GM18951 (cell line): ENCODE measurements at regions not wholly inside any gene's neighbourhood (a gene's known extent, or its start where the extent isn't known, plus 50 kb on each side); places are given as distances from the start of the nearest gene placed in this dataset.

Source experiments
- POLR2A ChIP-seq: IDR thresholded peaks from 4 replicates; pipeline ENCODE4 v1.6.1; 2011; ENCODE audit warnings: mild to moderate bottlenecking; ENCODE audit not compliant: insufficient read length, insufficient read depth; ENCODE audit errors: extremely low read depth
- in situ Hi-C: fragments of 300-500 bp; cut with MboI; formaldehyde crosslinking; loops from one replicate; pipeline ENCODE4 v1.12.0; 2022; ENCODE audit warnings: low sequenced_read_pairs, mixed read lengths, inconsistent platforms; ENCODE audit not compliant: unreplicated experiment

DNA sequence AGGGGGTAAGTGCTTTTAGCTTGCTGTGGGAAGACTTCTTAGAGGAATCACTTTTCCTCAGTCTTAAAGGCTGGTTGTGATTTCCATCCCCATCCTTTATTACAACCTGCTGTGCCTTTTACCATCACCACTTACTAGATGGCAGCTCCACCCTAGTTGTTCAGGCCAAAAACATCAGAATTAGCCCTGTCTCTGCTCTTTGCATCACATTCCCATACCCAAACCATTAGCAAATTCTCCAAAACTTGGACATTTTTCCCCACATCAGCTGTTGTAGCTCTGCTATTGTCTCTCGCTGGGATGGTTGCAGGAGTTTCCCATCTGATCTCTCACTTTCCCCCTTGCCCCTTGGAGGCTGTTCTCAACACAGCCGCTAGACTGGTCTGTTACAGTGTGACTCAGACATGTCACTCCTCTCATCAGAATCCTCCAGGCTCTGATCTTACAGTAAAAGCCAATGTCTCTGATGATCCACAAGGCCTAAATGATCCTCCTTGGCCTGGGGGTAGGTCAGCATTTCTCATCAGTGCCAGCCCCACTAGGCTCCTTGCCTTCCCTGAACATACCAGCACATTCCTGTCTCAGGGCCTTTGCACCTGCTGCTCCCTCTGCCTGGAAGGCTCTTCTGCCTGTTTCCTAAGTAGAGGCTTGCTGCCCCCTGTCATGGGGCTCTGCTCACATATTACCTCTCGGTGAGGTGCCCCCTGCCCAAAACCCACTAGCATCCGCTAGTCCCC, 102.5 kb downstream of the BEGAIN start:
- in situ Hi-C loops = no loop called here

DNA sequence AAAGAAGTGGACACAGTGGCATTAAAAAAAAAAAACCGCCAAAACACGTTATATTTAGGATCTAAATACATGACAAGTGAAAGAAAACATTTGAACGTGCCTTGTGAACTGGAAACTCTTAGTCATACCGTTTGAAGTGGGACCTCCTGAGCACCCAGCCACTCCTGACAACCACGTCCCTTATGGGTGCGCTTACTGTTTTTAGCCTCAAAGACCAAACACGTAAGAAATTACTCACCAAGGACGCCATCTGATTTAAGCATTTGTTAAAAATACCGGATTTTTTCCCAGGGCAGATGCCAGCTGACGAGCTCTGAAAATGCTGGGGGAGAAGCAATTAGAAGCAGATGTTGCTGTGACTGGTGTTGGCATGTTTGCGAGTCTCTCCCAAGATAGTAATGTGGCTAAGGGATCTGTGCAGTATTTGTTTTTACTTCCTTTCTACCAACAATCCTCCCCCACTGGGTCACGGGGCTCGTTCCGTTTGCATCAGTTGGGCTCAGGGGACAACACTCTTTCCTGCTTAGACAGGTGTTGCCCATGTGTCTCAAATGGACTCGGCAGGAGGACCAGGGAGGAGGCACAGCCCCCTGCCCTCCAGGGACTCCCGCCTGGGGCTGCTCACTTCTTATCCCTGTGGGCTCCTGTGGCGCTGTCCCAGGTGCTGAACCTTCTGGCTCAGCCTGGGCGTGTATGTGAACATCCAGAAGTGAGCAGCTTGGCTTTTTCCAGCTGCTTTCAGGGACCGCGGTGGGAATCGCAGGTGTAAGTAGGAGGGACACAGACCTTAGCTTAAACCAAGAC, 101.0 kb downstream of the BEGAIN start:
- TF ChIP-seq POLR2A = no peak
- in situ Hi-C loops = no loop called here

More for the DNA sequence above, 102.5 kb downstream of the BEGAIN start:
- TF ChIP-seq POLR2A = no peak
